ENCODE measurements at regions not wholly inside any gene's neighbourhood (a gene's known extent, or its start where the extent isn't known, plus 50 kb on each side); places are given as distances from the start of the nearest gene placed in this dataset.

DNA sequence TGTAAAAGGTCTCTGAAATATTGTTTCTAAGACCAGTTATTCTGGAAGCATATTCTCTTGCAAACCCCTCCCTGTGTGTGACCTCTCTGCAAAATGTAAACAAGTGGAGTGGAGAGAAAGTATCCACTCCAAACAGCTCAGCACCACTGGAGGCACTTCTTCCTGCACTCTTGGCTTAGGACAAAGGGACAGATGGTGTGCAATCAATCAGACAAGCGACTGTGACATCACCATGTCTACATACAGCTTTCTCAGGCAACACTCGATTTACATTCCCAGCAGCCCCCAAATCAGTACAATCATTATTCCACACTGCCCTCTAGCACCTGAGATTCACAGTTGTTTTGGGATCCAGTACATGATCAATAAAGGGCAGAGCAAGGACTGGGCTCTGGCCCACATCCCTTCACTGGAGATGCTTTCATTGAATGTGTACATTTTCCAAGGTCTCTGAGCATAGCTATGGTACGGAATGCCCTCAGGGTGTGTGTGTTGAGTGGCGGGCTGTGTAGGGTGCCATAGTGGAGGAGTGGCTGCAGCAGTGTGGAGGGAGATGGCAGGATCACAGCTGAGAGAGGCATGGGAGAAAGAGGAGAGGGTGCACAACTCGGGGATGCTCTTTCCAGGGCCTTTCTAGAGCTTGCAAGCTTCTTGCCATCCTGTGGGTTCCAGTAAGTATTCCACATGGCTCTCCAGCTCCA lies 311.8 kb upstream of the ST6GAL2 start:
- no peaks in the 10 kb centered on the region for H3K36me3 ChIP-seq (ENCODE audit: insufficient read depth)
- no peak overlapping the region for H3K4me3 ChIP-seq (ENCODE audit: low read depth, low read length)
- no peaks in the 10 kb centered on the region for H3K4me1 ChIP-seq (ENCODE audit: insufficient read depth)
- DNase-seq (ENCODE audit: extremely low spot score) = no peak
- WGBS = 83% methylated on average over 5 of the region's 5 CpGs
- no peak overlapping the region for H3K27ac ChIP-seq (ENCODE audit: low read depth)

DNA sequence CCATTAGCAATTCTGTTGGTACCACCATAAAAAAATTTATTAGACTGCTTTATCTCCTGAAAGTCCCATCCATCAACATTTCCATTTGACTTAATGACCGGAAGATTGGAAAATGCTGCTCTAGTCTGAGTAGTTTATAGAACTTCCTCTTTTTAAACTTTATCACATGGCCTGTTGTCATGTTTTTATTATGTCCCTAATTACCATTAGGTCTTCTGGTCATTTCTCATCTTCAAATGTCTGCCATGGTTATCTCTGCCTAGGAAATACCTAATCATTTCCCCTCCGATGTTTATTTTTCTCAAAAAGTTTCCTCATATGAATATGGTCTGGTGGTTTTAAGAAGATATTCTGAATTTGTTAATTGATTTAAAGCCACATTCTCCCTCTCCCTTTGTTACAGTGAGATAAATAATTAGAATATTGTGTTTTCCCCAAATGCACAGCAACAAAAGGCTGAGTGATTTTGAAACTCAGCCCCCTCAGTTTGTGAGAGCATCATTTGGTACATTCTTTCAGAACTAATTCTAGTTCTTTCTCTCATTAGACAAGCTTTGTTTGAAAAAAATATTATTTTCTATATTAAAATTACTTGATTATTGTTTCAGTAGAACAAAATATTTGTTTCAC lies 317.1 kb upstream of the ST6GAL2 start:
- 31% methylated on average over 2 of the region's 2 CpGs for WGBS
- Histone ChIP-seq H3K4me1 (ENCODE audit: insufficient read depth) (no peaks in the 10 kb centered on the region), H3K27ac (ENCODE audit: low read depth) (no peak overlapping the region), H3K4me3 (ENCODE audit: low read depth, low read length) (no peak overlapping the region), H3K36me3 (ENCODE audit: insufficient read depth) (no peaks in the 10 kb centered on the region)
- no peak for DNase-seq (ENCODE audit: extremely low spot score)

DNA sequence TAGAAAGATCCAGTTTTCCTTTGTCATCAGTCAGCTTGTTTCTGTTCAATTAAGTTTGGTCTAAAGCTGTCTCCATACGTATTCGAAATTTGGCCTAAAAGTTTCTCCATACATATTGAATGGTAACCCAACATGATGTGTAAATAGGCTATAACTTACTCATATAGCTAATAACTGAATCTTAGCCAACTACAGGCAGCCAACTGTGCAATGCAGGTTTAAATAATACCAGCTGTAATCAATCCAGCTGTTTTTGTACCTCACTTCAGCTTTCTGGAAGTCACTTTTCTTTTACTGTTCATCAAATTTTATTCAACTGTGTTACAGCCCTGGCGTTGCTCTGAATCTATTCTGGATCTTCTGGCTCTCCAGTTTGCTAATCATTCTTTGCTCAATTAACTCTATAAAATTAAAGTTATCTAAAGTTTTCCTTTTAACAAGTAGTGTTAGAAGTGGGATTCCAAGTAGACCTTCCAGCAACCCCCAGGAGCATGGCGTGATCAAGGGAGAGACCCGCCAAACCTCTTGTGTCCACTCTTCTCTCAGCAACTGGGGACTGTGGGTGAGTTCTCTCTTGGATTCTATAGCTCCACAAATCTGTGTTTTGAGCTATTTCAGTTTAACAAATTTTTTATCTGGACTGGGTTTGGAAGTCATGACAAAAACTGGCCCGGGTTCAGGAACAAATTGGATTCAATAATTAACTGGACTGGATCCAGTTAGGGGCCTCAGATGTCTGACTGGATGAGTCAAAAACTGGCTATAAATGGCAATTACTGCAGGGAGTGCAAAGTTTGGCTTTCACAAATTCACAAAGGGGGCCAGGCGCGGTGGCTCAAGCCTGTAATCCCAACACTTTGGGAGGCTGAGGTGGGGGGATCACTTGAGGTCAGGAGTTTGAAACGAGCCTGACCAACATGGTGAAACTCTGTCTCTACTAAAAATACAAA lies 329.7 kb upstream of the ST6GAL2 start:
- DNase-seq (ENCODE audit: extremely low spot score) = no peak
- 65% methylated on average over 9 of the region's 9 CpGs for WGBS
- no peaks in the 10 kb centered on the region for H3K4me1 ChIP-seq (ENCODE audit: insufficient read depth)

DNA sequence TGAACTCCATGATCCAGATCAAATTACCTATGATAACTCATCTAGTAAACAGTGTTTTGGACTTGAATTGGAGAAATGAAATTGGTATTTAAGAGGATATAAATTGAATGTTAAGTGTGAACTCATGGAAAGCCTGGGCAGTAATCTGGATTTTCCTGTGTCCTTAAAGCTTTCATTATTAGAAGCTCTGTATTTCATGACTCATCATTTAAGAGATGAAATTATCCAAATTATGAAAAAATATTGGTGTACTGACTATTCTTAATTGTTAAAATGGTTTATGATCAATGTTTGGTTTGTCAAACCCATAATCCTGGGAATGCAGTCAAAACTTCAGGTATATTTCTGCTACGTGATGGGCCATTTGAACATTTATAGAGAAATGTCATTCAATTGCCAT lies 332.2 kb upstream of the ST6GAL2 start:
- Histone ChIP-seq H3K4me1 (ENCODE audit: insufficient read depth) (no peaks in the 10 kb centered on the region), H3K36me3 (ENCODE audit: insufficient read depth) (no peaks in the 10 kb centered on the region), H3K4me3 (ENCODE audit: low read depth, low read length) (no peak overlapping the region), H3K27ac (ENCODE audit: low read depth) (no peak overlapping the region)
- 94% methylated on average over 1 of the region's 1 CpG for WGBS
- DNase-seq (ENCODE audit: extremely low spot score) = no peak

More for the DNA sequence above, 329.7 kb upstream of the ST6GAL2 start:
- Histone ChIP-seq H3K27ac (ENCODE audit: low read depth) (no peak overlapping the region), H3K36me3 (ENCODE audit: insufficient read depth) (no peaks in the 10 kb centered on the region), H3K4me3 (ENCODE audit: low read depth, low read length) (no peak overlapping the region)

DNA sequence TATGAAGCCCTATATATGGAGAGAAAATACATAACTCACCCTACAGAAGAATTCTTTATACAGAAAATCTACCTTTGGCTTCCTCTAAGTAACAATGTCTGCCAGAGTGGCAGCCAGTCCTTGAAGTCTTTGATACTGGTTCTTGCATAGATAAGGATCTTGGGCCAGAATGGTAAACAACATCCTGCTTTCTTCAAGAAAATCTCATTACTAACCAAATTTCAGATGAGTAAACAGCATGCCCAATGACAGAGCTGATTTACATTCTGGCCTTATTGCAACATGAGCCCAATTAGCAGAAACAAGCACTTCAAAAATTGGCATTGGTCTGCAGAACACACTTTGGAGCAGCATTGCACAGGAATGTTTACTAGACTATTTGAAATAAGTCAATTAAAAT lies 336.5 kb upstream of the ST6GAL2 start:
- no peaks in the 10 kb centered on the region for H3K36me3 ChIP-seq (ENCODE audit: insufficient read depth)
- no peaks in the 10 kb centered on the region for H3K4me1 ChIP-seq (ENCODE audit: insufficient read depth)
- H3K4me3 ChIP-seq (ENCODE audit: low read depth, low read length) = no peak overlapping the region
- no peak overlapping the region for H3K27ac ChIP-seq (ENCODE audit: low read depth)
- no peak for DNase-seq (ENCODE audit: extremely low spot score)

DNA sequence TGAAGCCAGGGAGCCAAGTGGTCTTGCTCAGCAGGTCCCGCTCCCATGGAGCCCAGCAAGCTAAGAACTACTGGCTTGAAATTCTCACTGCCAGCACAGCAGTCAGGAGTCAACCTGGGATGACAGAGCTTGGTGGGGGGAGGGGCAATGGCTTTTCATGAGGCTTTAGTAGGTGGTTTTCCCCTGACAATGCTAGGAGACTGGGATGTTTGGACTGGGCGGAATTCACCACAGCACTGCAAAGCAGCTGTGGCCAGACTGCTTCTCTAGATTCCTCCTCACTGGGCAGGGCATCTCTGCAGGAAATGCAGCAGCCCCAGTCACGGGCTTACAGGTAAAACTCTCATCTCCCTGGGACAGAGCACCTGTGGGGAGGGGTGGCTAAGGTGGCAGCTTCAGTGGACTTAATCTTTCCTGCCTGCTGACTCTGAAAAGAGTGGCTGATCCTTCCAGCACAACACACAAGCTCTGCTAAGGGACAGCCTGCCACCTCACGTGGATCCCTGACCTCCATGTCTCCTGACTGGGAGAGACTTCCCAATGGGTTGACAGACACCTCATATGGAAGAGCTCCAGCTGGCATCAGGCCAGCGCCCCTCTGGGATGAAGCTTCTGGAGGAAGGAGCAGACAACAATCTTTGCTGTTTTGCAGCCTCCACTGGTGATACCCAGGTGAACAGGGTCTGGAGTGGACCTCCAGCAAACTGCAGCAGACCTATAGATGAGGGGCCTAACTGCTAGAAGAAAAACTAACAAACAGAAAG lies 349.7 kb upstream of the ST6GAL2 start:
- Histone ChIP-seq H3K27ac (ENCODE audit: low read depth) (no peak overlapping the region), H3K4me1 (ENCODE audit: insufficient read depth) (no peaks in the 10 kb centered on the region), H3K36me3 (ENCODE audit: insufficient read depth) (no peaks in the 10 kb centered on the region), H3K4me3 (ENCODE audit: low read depth, low read length) (no peak overlapping the region)
- DNase-seq (ENCODE audit: extremely low spot score) = no peak
- 82% methylated on average over 5 of the region's 5 CpGs for WGBS

DNA sequence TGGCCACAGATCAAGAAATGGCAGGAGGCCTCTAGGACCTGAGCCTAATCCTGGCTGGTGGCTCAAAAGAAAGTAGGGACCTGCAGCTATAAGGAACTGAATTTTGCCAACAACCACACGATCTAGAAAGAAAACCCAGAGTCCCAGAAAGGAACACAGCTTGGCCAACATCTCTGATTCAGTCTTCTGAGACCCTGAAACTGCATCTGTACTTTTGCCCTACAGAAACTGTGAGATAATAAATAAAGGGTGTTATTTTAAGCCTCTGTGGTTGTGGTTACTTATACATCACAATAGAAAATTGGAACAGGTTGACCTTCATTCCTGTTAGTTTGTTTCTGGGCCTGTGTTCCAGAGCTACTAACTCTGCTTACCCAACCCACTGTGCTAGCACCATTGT lies 356.8 kb upstream of the ST6GAL2 start:
- 68% methylated on average over 1 of the region's 1 CpG for WGBS
- Histone ChIP-seq H3K4me3 (ENCODE audit: low read depth, low read length) (no peak overlapping the region), H3K36me3 (ENCODE audit: insufficient read depth) (no peaks in the 10 kb centered on the region), H3K27ac (ENCODE audit: low read depth) (no peak overlapping the region), H3K4me1 (ENCODE audit: insufficient read depth) (no peaks in the 10 kb centered on the region)
- no peak for DNase-seq (ENCODE audit: extremely low spot score)

DNA sequence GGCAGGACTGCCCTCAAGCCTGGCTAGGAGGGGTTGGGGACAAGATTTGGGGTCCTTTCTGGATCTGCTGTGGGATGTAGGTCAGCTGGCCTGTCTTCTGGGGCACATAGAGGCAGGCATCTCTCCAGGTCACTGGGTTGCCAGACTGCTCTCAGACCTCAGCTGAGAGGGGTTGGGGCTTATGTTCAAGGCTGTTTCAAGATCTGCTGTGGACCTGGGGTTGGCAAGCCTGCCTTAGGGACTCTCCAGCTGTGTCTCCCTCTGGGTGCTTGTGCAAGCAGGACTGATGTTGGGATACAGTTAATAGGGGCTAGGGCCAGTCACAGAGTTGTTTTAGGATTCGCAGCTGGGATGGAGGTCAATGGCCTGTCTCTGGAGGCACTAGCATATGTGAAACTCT lies 363.0 kb upstream of the ST6GAL2 start:
- H3K4me1 ChIP-seq (ENCODE audit: insufficient read depth) = no peaks in the 10 kb centered on the region
- WGBS = 98% methylated on average over 1 of the region's 1 CpG
- no peak overlapping the region for H3K27ac ChIP-seq (ENCODE audit: low read depth)
- H3K36me3 ChIP-seq (ENCODE audit: insufficient read depth) = no peaks in the 10 kb centered on the region
- no peak overlapping the region for H3K4me3 ChIP-seq (ENCODE audit: low read depth, low read length)
- no peak for DNase-seq (ENCODE audit: extremely low spot score)

DNA sequence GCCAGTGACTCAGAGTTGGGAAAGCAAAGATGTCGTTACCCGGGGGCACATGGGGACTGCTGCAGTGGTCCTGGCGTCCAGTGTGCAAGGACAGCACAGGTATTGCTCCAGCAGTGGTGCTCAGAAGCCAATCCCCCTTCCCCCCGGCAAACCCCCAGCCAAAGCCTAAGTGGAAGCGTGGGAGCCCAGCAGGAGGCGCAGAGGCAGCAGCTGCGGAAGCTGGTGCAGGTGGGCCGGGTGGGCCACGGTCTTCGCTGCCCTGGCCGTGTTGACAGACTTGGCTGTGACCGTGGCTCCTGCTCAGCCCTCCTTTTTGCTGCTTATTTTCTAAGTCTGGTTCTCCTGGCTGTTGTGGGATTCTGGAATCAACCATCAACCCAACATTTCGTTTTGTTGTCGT lies 369.8 kb upstream of the ST6GAL2 start:
- DNase-seq (ENCODE audit: extremely low spot score) = no peak
- H3K4me1 ChIP-seq (ENCODE audit: insufficient read depth) = no peaks in the 10 kb centered on the region
- H3K36me3 ChIP-seq (ENCODE audit: insufficient read depth) = no peaks in the 10 kb centered on the region
- 95% methylated on average over 14 of the region's 14 CpGs for WGBS
- H3K4me3 ChIP-seq (ENCODE audit: low read depth, low read length) = no peak overlapping the region
- H3K27ac ChIP-seq (ENCODE audit: low read depth) = no peak overlapping the region

DNA sequence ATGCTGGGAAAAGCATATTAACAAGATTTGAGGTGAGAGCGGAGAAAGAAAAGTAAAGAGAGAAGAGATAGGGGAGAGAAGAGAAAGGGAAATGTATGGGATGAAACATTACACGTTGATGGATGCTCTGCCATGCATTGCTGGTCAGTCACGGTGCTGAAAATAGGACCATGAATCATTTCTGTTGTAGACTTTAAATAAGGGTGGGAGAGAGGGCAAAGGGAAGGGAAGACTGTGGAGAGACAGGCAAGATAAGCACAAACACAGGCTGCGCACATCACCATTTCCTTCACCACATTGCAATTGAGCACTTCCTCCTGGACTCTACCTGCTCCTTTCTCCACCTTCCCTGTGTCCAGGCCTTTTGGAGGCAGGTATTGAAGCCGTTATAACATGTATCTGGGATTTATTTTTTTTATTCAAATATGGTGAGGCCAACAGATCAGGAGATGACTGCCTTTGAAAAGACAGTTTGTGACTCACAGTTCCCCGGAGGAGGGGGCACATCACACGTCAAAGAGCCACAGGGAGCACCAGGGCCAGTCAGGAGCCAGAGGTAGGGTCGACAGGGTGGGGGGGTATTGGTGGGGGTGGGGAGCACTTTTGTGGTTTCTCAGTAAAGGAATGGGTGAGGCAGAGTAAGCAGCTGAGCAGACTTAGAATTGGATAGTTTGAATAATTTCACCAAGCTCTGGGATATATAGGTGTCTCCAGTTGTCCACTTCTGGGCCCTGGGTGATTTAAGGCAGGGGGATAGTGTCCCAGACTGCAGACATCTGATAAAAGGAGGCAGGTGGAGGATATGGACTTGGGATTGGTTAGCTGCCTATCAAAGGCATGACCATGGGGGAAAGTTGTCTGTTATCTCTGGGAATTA lies 372.8 kb upstream of the ST6GAL2 start:
- no peaks in the 10 kb centered on the region for H3K36me3 ChIP-seq (ENCODE audit: insufficient read depth)
- H3K27ac ChIP-seq (ENCODE audit: low read depth) = no peak overlapping the region
- H3K4me1 ChIP-seq (ENCODE audit: insufficient read depth) = no peaks in the 10 kb centered on the region
- DNase-seq (ENCODE audit: extremely low spot score) = no peak
- H3K4me3 ChIP-seq (ENCODE audit: low read depth, low read length) = no peak overlapping the region
- WGBS = 69% methylated on average over 8 of the region's 8 CpGs

DNA sequence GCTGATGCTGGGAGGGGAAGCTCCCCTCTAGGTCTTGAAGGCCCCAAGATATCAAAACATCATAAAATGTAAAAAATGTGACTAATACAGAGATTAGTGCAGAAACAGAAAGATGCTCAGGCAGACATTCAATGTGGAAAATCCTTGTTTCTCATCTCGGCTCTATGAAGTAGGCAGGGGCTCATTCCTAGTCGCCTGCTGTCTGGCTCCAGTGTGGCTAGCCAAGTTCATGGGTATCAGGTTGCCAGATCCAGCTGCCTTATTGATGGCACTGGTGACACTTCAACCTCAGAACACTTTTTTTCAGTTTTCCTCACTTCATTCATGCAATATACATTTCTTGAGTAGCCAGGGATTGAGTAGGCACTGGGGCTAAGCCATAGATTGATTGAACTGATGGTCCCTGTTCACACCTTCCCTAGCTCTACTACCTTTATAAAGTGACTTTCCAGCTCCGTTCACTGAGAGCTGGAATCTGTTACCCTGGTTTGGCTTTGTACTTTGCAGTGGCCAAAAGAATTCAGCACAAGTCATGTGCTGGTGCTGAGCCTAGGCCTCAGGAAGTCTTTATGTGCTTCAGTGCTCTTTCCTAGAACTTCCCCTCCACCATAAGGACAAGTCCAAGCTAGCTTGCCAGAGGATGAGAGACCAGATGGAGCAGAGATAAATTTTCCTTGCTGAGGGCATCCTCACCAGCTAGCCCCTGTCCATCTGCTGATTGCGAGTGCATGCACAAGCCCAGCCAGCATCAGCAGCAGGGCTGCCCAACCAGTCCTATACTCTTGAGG lies 373.6 kb upstream of the ST6GAL2 start:
- H3K36me3 ChIP-seq (ENCODE audit: insufficient read depth) = no peaks in the 10 kb centered on the region
- 92% methylated on average over 4 of the region's 4 CpGs for WGBS
- no peaks in the 10 kb centered on the region for H3K4me1 ChIP-seq (ENCODE audit: insufficient read depth)
- DNase-seq (ENCODE audit: extremely low spot score) = no peak
- H3K27ac ChIP-seq (ENCODE audit: low read depth) = no peak overlapping the region
- no peak overlapping the region for H3K4me3 ChIP-seq (ENCODE audit: low read depth, low read length)

DNA sequence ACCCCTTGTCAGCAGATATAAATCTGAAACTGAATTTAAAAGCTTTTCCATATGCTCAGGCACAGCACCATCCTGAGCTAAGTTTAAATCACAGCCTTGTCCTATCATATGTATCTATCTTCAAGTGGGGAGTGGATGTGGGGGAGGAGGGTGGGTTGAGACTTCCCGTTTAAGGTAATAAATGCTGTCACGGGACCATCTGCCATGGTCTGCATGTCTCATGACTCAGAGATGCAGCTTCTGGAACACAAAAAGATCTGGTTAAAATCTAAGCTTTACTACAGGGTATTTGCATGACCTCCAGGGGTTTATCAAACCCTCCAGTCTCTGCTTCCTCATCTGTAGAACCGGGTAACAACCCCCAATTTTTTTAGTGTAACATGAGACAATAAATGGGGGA lies 377.7 kb upstream of the ST6GAL2 start:
- WGBS = 45% methylated on average over 3 of the region's 3 CpGs
- no peaks in the 10 kb centered on the region for H3K36me3 ChIP-seq (ENCODE audit: insufficient read depth)
- no peak overlapping the region for H3K4me3 ChIP-seq (ENCODE audit: low read depth, low read length)
- no peaks in the 10 kb centered on the region for H3K4me1 ChIP-seq (ENCODE audit: insufficient read depth)
- DNase-seq (ENCODE audit: extremely low spot score) = no peak
- no peak overlapping the region for H3K27ac ChIP-seq (ENCODE audit: low read depth)

Data from urinary bladder (tissue), 3 donors.